ENCODE measurements at regions not wholly inside any gene's neighbourhood (a gene's known extent, or its start where the extent isn't known, plus 50 kb on each side); places are given as distances from the start of the nearest gene placed in this dataset.

GRCh38 chr13:55673910-55674309 is 1466.8 kb upstream of the PRR20A start:
- TF ChIP-seq CTCF (IDR thresholded peaks at IDR 0.05; ENCODE audit: low read depth, low read length), result no peak
- Histone ChIP-seq H3K9me3 (no peaks in the 10 kb centered on the region), H3K27me3 (no peaks in the 10 kb centered on the region), H3K4me3 (ENCODE audit: low read depth, low read length) (no peak overlapping the region), H3K4me1 (no peaks in the 10 kb centered on the region), H3K36me3 (no peaks in the 10 kb centered on the region)
- no peak for DNase-seq

- no peak for TF ChIP-seq CTCF (IDR thresholded peaks at IDR 0.05; ENCODE audit: low read depth, low read length)
- DNase-seq, result no peak
- H3K4me3 ChIP-seq (ENCODE audit: low read depth, low read length), result no peak overlapping the region
- no peaks in the 10 kb centered on the region for H3K27me3 ChIP-seq
- no peaks in the 10 kb centered on the region for H3K9me3 ChIP-seq
- H3K4me1 ChIP-seq, result no peaks in the 10 kb centered on the region
- H3K36me3 ChIP-seq, result no peaks in the 10 kb centered on the region
Observed at GRCh38 chr13:55682776-55683175, 1457.9 kb upstream of the PRR20A start.

- Histone ChIP-seq H3K4me3 (ENCODE audit: low read depth, low read length) (no peak overlapping the region), H3K36me3 (no peaks in the 10 kb centered on the region), H3K9me3 (no peaks in the 10 kb centered on the region), H3K4me1 (no peaks in the 10 kb centered on the region), H3K27me3 (no peaks in the 10 kb centered on the region)
- TF ChIP-seq CTCF (IDR thresholded peaks at IDR 0.05; ENCODE audit: low read depth, low read length), result no peak
- DNase-seq, result no peak
Observed at GRCh38 chr13:55705526-55705925, 1435.2 kb upstream of the PRR20A start.

- no peak overlapping the region for H3K4me3 ChIP-seq (ENCODE audit: low read depth, low read length)
- no peaks in the 10 kb centered on the region for H3K4me1 ChIP-seq
- H3K27me3 ChIP-seq, result no peaks in the 10 kb centered on the region
- H3K9me3 ChIP-seq, result no peaks in the 10 kb centered on the region
- DNase-seq, result peak; percentile 16
- H3K36me3 ChIP-seq, result no peaks in the 10 kb centered on the region
- TF ChIP-seq CTCF (IDR thresholded peaks at IDR 0.05; ENCODE audit: low read depth, low read length), result no peak
Observed at GRCh38 chr13:55705971-55706370, 1434.7 kb upstream of the PRR20A start.

- Histone ChIP-seq H3K4me3 (ENCODE audit: low read depth, low read length) (no peak overlapping the region), H3K4me1 (no peaks in the 10 kb centered on the region), H3K36me3 (no peaks in the 10 kb centered on the region), H3K9me3 (no peaks in the 10 kb centered on the region), H3K27me3 (no peaks in the 10 kb centered on the region)
- DNase-seq, result no peak
- no peak for TF ChIP-seq CTCF (IDR thresholded peaks at IDR 0.05; ENCODE audit: low read depth, low read length)
Observed at GRCh38 chr13:55714120-55714519, 1426.6 kb upstream of the PRR20A start.

GRCh38 chr13:55727683-55728082 is 1413.0 kb upstream of the PRR20A start:
- TF ChIP-seq CTCF (IDR thresholded peaks at IDR 0.05; ENCODE audit: low read depth, low read length), result no peak
- H3K4me1 ChIP-seq, result no peaks in the 10 kb centered on the region; the same call in 1 of the 2 replicates
- H3K4me3 ChIP-seq (ENCODE audit: low read depth, low read length), result no peak overlapping the region
- no peaks in the 10 kb centered on the region for H3K27me3 ChIP-seq
- H3K36me3 ChIP-seq, result no peaks in the 10 kb centered on the region
- H3K9me3 ChIP-seq, result no peaks in the 10 kb centered on the region
- no peak for DNase-seq
